HFF-Myc (cell line): ENCODE measurements at regions not wholly inside any gene's neighbourhood (a gene's known extent, or its start where the extent isn't known, plus 50 kb on each side); places are given as distances from the start of the nearest gene placed in this dataset.
"Not testable (repeated sequence)": the region's sequence is repeated elsewhere in the genome, so short reads cannot be mapped to it uniquely, and the experiment has no call there.

Experiments used
- DNase-seq: peaks from one replicate; pipeline ENCODE4 v3.0.0-alpha.2; 2011; ENCODE audit warnings: low read depth; ENCODE audit errors: extremely low read depth
- H3K4me3 ChIP-seq: replicated peaks from 2 replicates; pipeline ENCODE4 v1.5.1; 2011; ENCODE audit warnings: low read depth, mild to moderate bottlenecking, control low read depth, low read length
- CTCF ChIP-seq: IDR thresholded peaks from 2 replicates; pipeline ENCODE4 v1.5.1; 2012; ENCODE audit warnings: mild to moderate bottlenecking, low read depth, low read length, control low read depth; ENCODE audit errors: missing control alignments

GRCh38 chr18:44579028-44579702, 101.5 kb upstream of the SETBP1 start:
- H3K4me3 ChIP-seq = no peak overlapping the region
- peak; percentile 50 for TF ChIP-seq CTCF
- DNase-seq = no peak

GRCh38 chr18:44579745-44580144, 100.9 kb upstream of the SETBP1 start:
- no peak for DNase-seq
- H3K4me3 ChIP-seq = no peak overlapping the region
- no peak for TF ChIP-seq CTCF

GRCh38 chr18:44580159-44580558, 100.5 kb upstream of the SETBP1 start:
- no peak overlapping the region for H3K4me3 ChIP-seq
- no peak for DNase-seq
- TF ChIP-seq CTCF = no peak

- not testable (repeated sequence) for DNase-seq, H3K4me3 ChIP-seq
These were observed 99.9 kb upstream of the SETBP1 start for GRCh38 chr18:44580782-44581181.

GRCh38 chr18:44582456-44582855, 98.2 kb upstream of the SETBP1 start:
- DNase-seq = no peak
- H3K4me3 ChIP-seq = no peak overlapping the region
- TF ChIP-seq CTCF = no peak

GRCh38 chr18:44584900-44585299, 95.8 kb upstream of the SETBP1 start:
- DNase-seq = no peak
- no peak overlapping the region for H3K4me3 ChIP-seq

More at GRCh38 chr18:44584900-44585299, 95.8 kb upstream of the SETBP1 start:
- TF ChIP-seq CTCF = no peak
